H1 (cell line): ENCODE measurements at regions not wholly inside any gene's neighbourhood (a gene's known extent, or its start where the extent isn't known, plus 50 kb on each side); places are given as distances from the start of the nearest gene placed in this dataset.

Experiments
- BCL11A ChIP-seq, 2 experiments: IDR thresholded peaks; one replicate each; pipeline ENCODE4 v1.6.1; 2011; ENCODE audit warnings: low read depth in 2 of 2, low read length in 2 of 2, mild to moderate bottlenecking in 2 of 2
- CBX8 ChIP-seq: fragments of 300-800, 300-1000 bp; sonication (generic); IDR thresholded peaks from 2 replicates; pipeline ENCODE4 v1.7.1; 2016; ENCODE audit warnings: low read depth, low read length, borderline replicate concordance
- CEBPB ChIP-seq: IDR thresholded peaks from 2 replicates; pipeline ENCODE4 v1.6.1; 2012; ENCODE audit warnings: low read depth, low read length
- CTCF ChIP-seq, 3 experiments: IDR thresholded peaks; 1 replicate in 2 of 3; 2 replicates in 1 of 3; pipeline versions ENCODE4 v1.5.1 to v1.6.1; 2011; ENCODE audit warnings: low read length in 3 of 3, mild to moderate bottlenecking in 3 of 3, inconsistent platforms in 2 of 3, low read depth in 1 of 3, moderate library complexity in 1 of 3; ENCODE audit not compliant: insufficient read depth in 1 of 3; ENCODE audit errors: control extremely low read depth in 1 of 3
- GTF2F1 ChIP-seq: IDR thresholded peaks from 2 replicates; pipeline ENCODE4 v1.6.1; 2012; ENCODE audit warnings: low read depth, low read length, improper control_type of control experiment, borderline replicate concordance
- JUN ChIP-seq: IDR thresholded peaks from 2 replicates; pipeline ENCODE4 v1.6.1; 2011; ENCODE audit warnings: low read depth, mild to moderate bottlenecking, improper control_type of control experiment, low read length
- PHF8 ChIP-seq: fragments of 200-600 bp; sonication (generic); conservative IDR thresholded peaks from 2 replicates; pipeline ENCODE4 v1.7.1; 2012; ENCODE audit warnings: low read depth, mild to moderate bottlenecking, inconsistent platforms, low read length, moderate library complexity
- POLR2A ChIP-seq, 2 experiments: IDR thresholded peaks; 1 replicate in 1 of 2; 2 replicates in 1 of 2; pipeline ENCODE4 v1.6.1; 2011; ENCODE audit warnings: low read depth in 2 of 2, low read length in 2 of 2, mild to moderate bottlenecking in 2 of 2; ENCODE audit errors: control extremely low read depth in 1 of 2
- POLR2AphosphoS5 ChIP-seq: IDR thresholded peaks from 2 replicates; pipeline ENCODE4 v1.6.1; 2011; ENCODE audit warnings: low read depth, low read length
- RAD21 ChIP-seq, 2 experiments: IDR thresholded peaks in 1 of 2; conservative IDR thresholded peaks in 1 of 2; 2 replicates each; pipeline ENCODE4 v1.6.1; 2011; ENCODE audit warnings: low read depth in 2 of 2, low read length in 2 of 2, improper control_type of control experiment in 1 of 2, inconsistent platforms in 1 of 2, mild to moderate bottlenecking in 1 of 2, moderate library complexity in 1 of 2
- RFX5 ChIP-seq: IDR thresholded peaks from 2 replicates; pipeline ENCODE4 v1.6.1; 2011; ENCODE audit warnings: low read depth, low read length, improper control_type of control experiment, borderline replicate concordance
- TCF12 ChIP-seq: IDR thresholded peaks from 2 replicates; pipeline ENCODE4 v1.6.1; 2011; ENCODE audit warnings: low read depth, mild to moderate bottlenecking, low read length
- TF ChIP-seq, protein P1 (sequence below): IDR thresholded peaks from 2 replicates; pipeline ENCODE4 v1.6.1; 2012; ENCODE audit warnings: inconsistent platforms
- TF ChIP-seq, protein P2 (sequence below): IDR thresholded peaks from 2 replicates; pipeline ENCODE4 v1.6.1; 2011; ENCODE audit warnings: low read length, improper control_type of control experiment

DNA sequence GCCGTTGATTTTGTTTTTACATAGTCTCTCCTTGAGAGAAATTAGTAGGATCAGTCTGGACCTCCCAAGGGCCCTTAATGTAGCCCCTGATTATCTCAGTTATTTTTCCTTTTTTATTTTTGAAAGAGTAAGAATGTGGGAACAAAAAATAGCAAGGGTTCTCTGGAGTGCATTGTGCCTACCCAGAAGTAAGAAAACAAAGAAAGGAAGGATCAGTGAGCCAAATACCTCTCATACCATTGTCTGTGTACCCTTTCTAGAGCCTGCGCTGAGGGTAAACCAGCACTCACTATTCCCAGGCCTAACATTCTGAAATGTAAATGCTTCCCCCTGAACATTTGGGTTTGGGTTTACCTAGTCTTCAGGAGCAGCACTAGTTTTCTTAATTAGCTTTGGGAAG lies 213.0 kb upstream of the TARS1 start:
- TF ChIP-seq CEBPB (no peak), GTF2F1 (no peak), RFX5 (no peak), PHF8 (no peak), JUN (no peak), RAD21 (IDR thresholded peaks at IDR 0.05 in 1 of 2, conservative IDR thresholded peaks at IDR 0.05 in 1 of 2; ENCODE audit: low read depth in 2 of 2, low read length in 2 of 2) (no peak), CTCF (IDR thresholded peaks at IDR 0.05; ENCODE audit: control extremely low read depth in 1 of 3, insufficient read depth in 1 of 3, low read depth in 1 of 3, low read length in 3 of 3) (no peak), BCL11A (IDR thresholded peaks at IDR 0.05; ENCODE audit: low read depth in 2 of 2, low read length in 2 of 2) (no peak), POLR2AphosphoS5 (no peak), CBX8 (no peak), POLR2A (IDR thresholded peaks at IDR 0.05; ENCODE audit: control extremely low read depth in 1 of 2, low read depth in 2 of 2, low read length in 2 of 2) (no peak), TCF12 (no peak)
- TF ChIP-seq, protein P1, sequence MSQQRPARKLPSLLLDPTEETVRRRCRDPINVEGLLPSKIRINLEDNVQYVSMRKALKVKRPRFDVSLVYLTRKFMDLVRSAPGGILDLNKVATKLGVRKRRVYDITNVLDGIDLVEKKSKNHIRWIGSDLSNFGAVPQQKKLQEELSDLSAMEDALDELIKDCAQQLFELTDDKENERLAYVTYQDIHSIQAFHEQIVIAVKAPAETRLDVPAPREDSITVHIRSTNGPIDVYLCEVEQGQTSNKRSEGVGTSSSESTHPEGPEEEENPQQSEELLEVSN: no peak
- TF ChIP-seq, protein P2, sequence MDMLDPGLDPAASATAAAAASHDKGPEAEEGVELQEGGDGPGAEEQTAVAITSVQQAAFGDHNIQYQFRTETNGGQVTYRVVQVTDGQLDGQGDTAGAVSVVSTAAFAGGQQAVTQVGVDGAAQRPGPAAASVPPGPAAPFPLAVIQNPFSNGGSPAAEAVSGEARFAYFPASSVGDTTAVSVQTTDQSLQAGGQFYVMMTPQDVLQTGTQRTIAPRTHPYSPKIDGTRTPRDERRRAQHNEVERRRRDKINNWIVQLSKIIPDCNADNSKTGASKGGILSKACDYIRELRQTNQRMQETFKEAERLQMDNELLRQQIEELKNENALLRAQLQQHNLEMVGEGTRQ: no peak
